ENCODE measurements at regions not wholly inside any gene's neighbourhood (a gene's known extent, or its start where the extent isn't known, plus 50 kb on each side); places are given as distances from the start of the nearest gene placed in this dataset.

DNA sequence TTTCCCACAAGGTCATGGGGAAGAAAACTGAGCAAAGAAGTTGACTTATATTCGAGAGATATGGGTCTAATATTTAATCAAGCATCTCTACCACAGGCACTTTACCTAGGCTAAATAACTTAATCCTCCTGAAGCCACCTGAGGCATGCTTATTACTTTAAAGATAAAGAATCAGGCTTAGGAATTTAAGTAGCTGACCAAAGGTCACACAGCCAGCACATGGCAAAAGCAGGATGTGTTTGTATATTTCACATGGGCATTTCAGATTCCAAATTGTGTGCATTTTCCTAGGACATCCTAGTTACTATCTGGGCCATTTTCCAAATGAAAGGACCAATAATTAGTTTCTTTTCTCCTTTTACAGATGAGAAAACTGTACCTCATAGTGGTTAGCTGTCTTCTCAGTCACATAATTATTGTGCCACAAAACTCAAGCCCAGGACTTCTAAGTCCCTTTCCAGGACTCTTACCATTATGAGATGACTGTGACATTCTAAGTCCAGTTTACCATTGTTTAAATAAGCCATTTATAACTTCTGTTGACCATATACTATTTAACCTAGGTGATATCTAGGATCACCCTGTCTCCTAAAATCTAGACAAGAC lies 112.1 kb upstream of the ZC3H12C start:
- TF ChIP-seq, protein P1, sequence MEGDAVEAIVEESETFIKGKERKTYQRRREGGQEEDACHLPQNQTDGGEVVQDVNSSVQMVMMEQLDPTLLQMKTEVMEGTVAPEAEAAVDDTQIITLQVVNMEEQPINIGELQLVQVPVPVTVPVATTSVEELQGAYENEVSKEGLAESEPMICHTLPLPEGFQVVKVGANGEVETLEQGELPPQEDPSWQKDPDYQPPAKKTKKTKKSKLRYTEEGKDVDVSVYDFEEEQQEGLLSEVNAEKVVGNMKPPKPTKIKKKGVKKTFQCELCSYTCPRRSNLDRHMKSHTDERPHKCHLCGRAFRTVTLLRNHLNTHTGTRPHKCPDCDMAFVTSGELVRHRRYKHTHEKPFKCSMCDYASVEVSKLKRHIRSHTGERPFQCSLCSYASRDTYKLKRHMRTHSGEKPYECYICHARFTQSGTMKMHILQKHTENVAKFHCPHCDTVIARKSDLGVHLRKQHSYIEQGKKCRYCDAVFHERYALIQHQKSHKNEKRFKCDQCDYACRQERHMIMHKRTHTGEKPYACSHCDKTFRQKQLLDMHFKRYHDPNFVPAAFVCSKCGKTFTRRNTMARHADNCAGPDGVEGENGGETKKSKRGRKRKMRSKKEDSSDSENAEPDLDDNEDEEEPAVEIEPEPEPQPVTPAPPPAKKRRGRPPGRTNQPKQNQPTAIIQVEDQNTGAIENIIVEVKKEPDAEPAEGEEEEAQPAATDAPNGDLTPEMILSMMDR (IDR thresholded peaks at IDR 0.05), result no peak
- TF ChIP-seq EZH2 (IDR thresholded peaks at IDR 0.05), result no peak
